ENCODE measurements at regions not wholly inside any gene's neighbourhood (a gene's known extent, or its start where the extent isn't known, plus 50 kb on each side); places are given as distances from the start of the nearest gene placed in this dataset.
"Not testable (repeated sequence)": the region's sequence is repeated elsewhere in the genome, so short reads cannot be mapped to it uniquely, and the experiment has no call there.

GRCh38 chr3:70726961-70727360, 414.5 kb upstream of the MDFIC2 start:
- H3K36me3 ChIP-seq (ENCODE audit: control insufficient read depth, insufficient read depth, low read length): no peaks in the 10 kb centered on the region
- H3K27me3 ChIP-seq (ENCODE audit: control insufficient read depth, insufficient read depth, low read length): no peaks in the 10 kb centered on the region
- WGBS (ENCODE audit: insufficient coverage, insufficient read length): no CpG with 5 or more reads among the region's 2 CpGs
- no peak overlapping the region for H3K27ac ChIP-seq (ENCODE audit: low read length)
- no peaks in the 10 kb centered on the region for H3K9me3 ChIP-seq (ENCODE audit: control insufficient read depth, insufficient read depth, low read length)
- no peak overlapping the region for H3K4me3 ChIP-seq (ENCODE audit: low read length)
- H3K4me1 ChIP-seq (ENCODE audit: control insufficient read depth, insufficient read depth, low read length): no peaks in the 10 kb centered on the region
- DNase-seq (ENCODE audit: low read depth, low spot score): no peak

GRCh38 chr3:70726096-70726938, 413.9 kb upstream of the MDFIC2 start:
- H3K4me3 ChIP-seq (ENCODE audit: low read length): no peak overlapping the region
- no peaks in the 10 kb centered on the region for H3K9me3 ChIP-seq (ENCODE audit: control insufficient read depth, insufficient read depth, low read length)
- WGBS (ENCODE audit: insufficient coverage, insufficient read length): no CpG with 5 or more reads among the region's 5 CpGs
- no peaks in the 10 kb centered on the region for H3K4me1 ChIP-seq (ENCODE audit: control insufficient read depth, insufficient read depth, low read length)
- no peak for DNase-seq (ENCODE audit: low read depth, low spot score)
- H3K27me3 ChIP-seq (ENCODE audit: control insufficient read depth, insufficient read depth, low read length): no peaks in the 10 kb centered on the region
- no peak overlapping the region for H3K27ac ChIP-seq (ENCODE audit: low read length)
- no peaks in the 10 kb centered on the region for H3K36me3 ChIP-seq (ENCODE audit: control insufficient read depth, insufficient read depth, low read length)

- Histone ChIP-seq H3K27me3 (ENCODE audit: control insufficient read depth, insufficient read depth, low read length) (no peaks in the 10 kb centered on the region), H3K27ac (ENCODE audit: low read length) (no peak overlapping the region), H3K4me1 (ENCODE audit: control insufficient read depth, insufficient read depth, low read length) (no peaks in the 10 kb centered on the region), H3K4me3 (ENCODE audit: low read length) (no peak overlapping the region), H3K9me3 (ENCODE audit: control insufficient read depth, insufficient read depth, low read length) (no peaks in the 10 kb centered on the region), H3K36me3 (ENCODE audit: control insufficient read depth, insufficient read depth, low read length) (no peaks in the 10 kb centered on the region)
- no peak for DNase-seq (ENCODE audit: low read depth, low spot score)
- no CpG with 5 or more reads among the region's 1 CpG for WGBS (ENCODE audit: insufficient coverage, insufficient read length)
Observed at GRCh38 chr3:70722018-70722417, 409.6 kb upstream of the MDFIC2 start.

- Histone ChIP-seq H3K27me3 (ENCODE audit: control insufficient read depth, insufficient read depth, low read length) (no peaks in the 10 kb centered on the region), H3K4me1 (ENCODE audit: control insufficient read depth, insufficient read depth, low read length) (no peaks in the 10 kb centered on the region), H3K27ac (ENCODE audit: low read length) (no peak overlapping the region), H3K9me3 (ENCODE audit: control insufficient read depth, insufficient read depth, low read length) (peaks cover 7% of the 10 kb centered on the region; the same call in 1 of the 2 replicates), H3K36me3 (ENCODE audit: control insufficient read depth, insufficient read depth, low read length) (no peaks in the 10 kb centered on the region), H3K4me3 (ENCODE audit: low read length) (no peak overlapping the region)
- WGBS (ENCODE audit: insufficient coverage, insufficient read length): no CpG with 5 or more reads among the region's 4 CpGs
- no peak for DNase-seq (ENCODE audit: low read depth, low spot score)
Observed at GRCh38 chr3:70716832-70717231, 404.4 kb upstream of the MDFIC2 start.

GRCh38 chr3:70712449-70713082, 400.1 kb upstream of the MDFIC2 start:
- no peak for DNase-seq (ENCODE audit: low read depth, low spot score)
- Histone ChIP-seq H3K4me1 (ENCODE audit: control insufficient read depth, insufficient read depth, low read length) (no peaks in the 10 kb centered on the region), H3K9me3 (ENCODE audit: control insufficient read depth, insufficient read depth, low read length) (peaks cover 7% of the 10 kb centered on the region; the same call in 1 of the 2 replicates), H3K27me3 (ENCODE audit: control insufficient read depth, insufficient read depth, low read length) (no peaks in the 10 kb centered on the region), H3K4me3 (ENCODE audit: low read length) (no peak overlapping the region), H3K36me3 (ENCODE audit: control insufficient read depth, insufficient read depth, low read length) (peaks cover 2% of the 10 kb centered on the region; the same call in 1 of the 2 replicates), H3K27ac (ENCODE audit: low read length) (no peak overlapping the region)
- no CpG with 5 or more reads among the region's 1 CpG for WGBS (ENCODE audit: insufficient coverage, insufficient read length)

- Histone ChIP-seq H3K9me3 (ENCODE audit: control insufficient read depth, insufficient read depth, low read length) (no peaks in the 10 kb centered on the region), H3K4me3 (ENCODE audit: low read length) (no peak overlapping the region), H3K27ac (ENCODE audit: low read length) (no peak overlapping the region), H3K27me3 (ENCODE audit: control insufficient read depth, insufficient read depth, low read length) (no peaks in the 10 kb centered on the region), H3K4me1 (ENCODE audit: control insufficient read depth, insufficient read depth, low read length) (peaks cover 5% of the 10 kb centered on the region), H3K36me3 (ENCODE audit: control insufficient read depth, insufficient read depth, low read length) (no peaks in the 10 kb centered on the region)
- no CpG with 5 or more reads among the region's 16 CpGs for WGBS (ENCODE audit: insufficient coverage, insufficient read length)
- DNase-seq (ENCODE audit: low read depth, low spot score): no peak
Observed at GRCh38 chr3:70703305-70704102, 391.1 kb upstream of the MDFIC2 start.

- no peak for DNase-seq (ENCODE audit: low read depth, low spot score)
- Histone ChIP-seq H3K27me3 (ENCODE audit: control insufficient read depth, insufficient read depth, low read length) (no peaks in the 10 kb centered on the region), H3K36me3 (ENCODE audit: control insufficient read depth, insufficient read depth, low read length) (no peaks in the 10 kb centered on the region), H3K4me3 (ENCODE audit: low read length) (no peak overlapping the region), H3K4me1 (ENCODE audit: control insufficient read depth, insufficient read depth, low read length) (peaks cover 5% of the 10 kb centered on the region), H3K27ac (ENCODE audit: low read length) (no peak overlapping the region), H3K9me3 (ENCODE audit: control insufficient read depth, insufficient read depth, low read length) (no peaks in the 10 kb centered on the region)
- WGBS (ENCODE audit: insufficient coverage, insufficient read length): no CpG with 5 or more reads among the region's 2 CpGs
Observed at GRCh38 chr3:70702132-70702531, 389.7 kb upstream of the MDFIC2 start.

GRCh38 chr3:70684701-70685100, 372.3 kb upstream of the MDFIC2 start:
- Histone ChIP-seq H3K4me1 (ENCODE audit: control insufficient read depth, insufficient read depth, low read length) (no peaks in the 10 kb centered on the region), H3K36me3 (ENCODE audit: control insufficient read depth, insufficient read depth, low read length) (no peaks in the 10 kb centered on the region), H3K9me3 (ENCODE audit: control insufficient read depth, insufficient read depth, low read length) (no peaks in the 10 kb centered on the region), H3K4me3 (ENCODE audit: low read length) (no peak overlapping the region), H3K27me3 (ENCODE audit: control insufficient read depth, insufficient read depth, low read length) (no peaks in the 10 kb centered on the region), H3K27ac (ENCODE audit: low read length) (no peak overlapping the region)
- DNase-seq (ENCODE audit: low read depth, low spot score): no peak
- WGBS (ENCODE audit: insufficient coverage, insufficient read length): no CpG with 5 or more reads among the region's 1 CpG

GRCh38 chr3:70675810-70676209, 363.4 kb upstream of the MDFIC2 start:
- H3K27ac ChIP-seq (ENCODE audit: low read length); H3K36me3 ChIP-seq (ENCODE audit: control insufficient read depth, insufficient read depth, low read length); DNase-seq (ENCODE audit: low read depth, low spot score); H3K27me3 ChIP-seq (ENCODE audit: control insufficient read depth, insufficient read depth, low read length); H3K9me3 ChIP-seq (ENCODE audit: control insufficient read depth, insufficient read depth, low read length); H3K4me3 ChIP-seq (ENCODE audit: low read length); H3K4me1 ChIP-seq (ENCODE audit: control insufficient read depth, insufficient read depth, low read length): not testable (repeated sequence)
- WGBS (ENCODE audit: insufficient coverage, insufficient read length): no CpG with 5 or more reads among the region's 3 CpGs

GRCh38 chr3:70658513-70659310, 346.3 kb upstream of the MDFIC2 start:
- H3K4me3 ChIP-seq (ENCODE audit: low read length): no peak overlapping the region
- WGBS (ENCODE audit: insufficient coverage, insufficient read length): no CpG with 5 or more reads among the region's 11 CpGs

More at GRCh38 chr3:70658513-70659310, 346.3 kb upstream of the MDFIC2 start:
- H3K27me3 ChIP-seq (ENCODE audit: control insufficient read depth, insufficient read depth, low read length): no peaks in the 10 kb centered on the region
- no peaks in the 10 kb centered on the region for H3K4me1 ChIP-seq (ENCODE audit: control insufficient read depth, insufficient read depth, low read length)
- DNase-seq (ENCODE audit: low read depth, low spot score): no peak
- no peaks in the 10 kb centered on the region for H3K36me3 ChIP-seq (ENCODE audit: control insufficient read depth, insufficient read depth, low read length)
- no peaks in the 10 kb centered on the region for H3K9me3 ChIP-seq (ENCODE audit: control insufficient read depth, insufficient read depth, low read length)
- no peak overlapping the region for H3K27ac ChIP-seq (ENCODE audit: low read length)

Data from iPS DF 6.9 (cell line).